ENCODE measurements at regions not wholly inside any gene's neighbourhood (a gene's known extent, or its start where the extent isn't known, plus 50 kb on each side); places are given as distances from the start of the nearest gene placed in this dataset.
"Not testable (repeated sequence)": the region's sequence is repeated elsewhere in the genome, so short reads cannot be mapped to it uniquely, and the experiment has no call there.

DNA sequence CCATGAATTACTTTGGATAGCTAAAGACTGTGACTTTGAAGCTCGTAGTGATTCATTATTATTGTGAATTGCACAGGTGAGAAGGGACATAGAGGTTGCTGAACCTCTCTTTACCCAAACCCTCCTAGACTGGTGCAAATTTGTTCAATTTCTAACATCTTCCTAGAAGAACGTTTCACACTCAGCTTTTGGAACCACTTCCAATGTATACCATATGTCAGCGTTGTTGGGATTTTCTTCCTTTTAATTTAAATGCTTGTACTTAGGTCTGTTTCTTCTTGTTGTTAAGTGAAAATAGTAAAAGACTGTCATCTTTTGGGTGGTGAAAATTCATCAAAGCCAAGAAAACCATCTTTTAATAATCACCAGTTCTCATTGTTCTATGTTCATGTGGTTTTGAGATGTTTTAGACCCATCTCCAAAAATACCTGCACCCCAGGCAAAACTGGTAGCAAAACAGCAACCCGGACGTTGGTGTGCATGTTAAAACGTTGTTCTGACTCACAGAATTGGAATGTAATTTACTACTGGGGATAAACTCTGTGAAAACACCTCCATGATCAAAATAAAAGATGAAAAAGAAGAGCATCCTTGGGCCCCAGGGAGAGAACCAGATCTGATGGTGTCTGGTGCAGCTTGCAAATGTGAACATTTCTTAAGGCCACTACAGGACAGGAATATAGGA is 238.3 kb downstream of the NPR3 start:
- no peaks in the 10 kb centered on the region for H3K36me3 ChIP-seq
- WGBS: 55% methylated on average over 6 of the region's 6 CpGs
- no peaks in the 10 kb centered on the region for H3K4me1 ChIP-seq (replicated peaks)
- no peak overlapping the region for H3K4me3 ChIP-seq
- H3K27me3 ChIP-seq (replicated peaks; ENCODE audit: insufficient read depth): no peaks in the 10 kb centered on the region
- intact Hi-C loops (cut with DNase I): no loop called here
- DNase-seq (ENCODE audit: low spot score): no peak
- H3K27ac ChIP-seq: no peak overlapping the region
- TF ChIP-seq POLR2AphosphoS5 (IDR thresholded peaks at IDR 0.05) (no peak), POLR2A (IDR thresholded peaks at IDR 0.05) (no peak)
- TF ChIP-seq, protein P1, sequence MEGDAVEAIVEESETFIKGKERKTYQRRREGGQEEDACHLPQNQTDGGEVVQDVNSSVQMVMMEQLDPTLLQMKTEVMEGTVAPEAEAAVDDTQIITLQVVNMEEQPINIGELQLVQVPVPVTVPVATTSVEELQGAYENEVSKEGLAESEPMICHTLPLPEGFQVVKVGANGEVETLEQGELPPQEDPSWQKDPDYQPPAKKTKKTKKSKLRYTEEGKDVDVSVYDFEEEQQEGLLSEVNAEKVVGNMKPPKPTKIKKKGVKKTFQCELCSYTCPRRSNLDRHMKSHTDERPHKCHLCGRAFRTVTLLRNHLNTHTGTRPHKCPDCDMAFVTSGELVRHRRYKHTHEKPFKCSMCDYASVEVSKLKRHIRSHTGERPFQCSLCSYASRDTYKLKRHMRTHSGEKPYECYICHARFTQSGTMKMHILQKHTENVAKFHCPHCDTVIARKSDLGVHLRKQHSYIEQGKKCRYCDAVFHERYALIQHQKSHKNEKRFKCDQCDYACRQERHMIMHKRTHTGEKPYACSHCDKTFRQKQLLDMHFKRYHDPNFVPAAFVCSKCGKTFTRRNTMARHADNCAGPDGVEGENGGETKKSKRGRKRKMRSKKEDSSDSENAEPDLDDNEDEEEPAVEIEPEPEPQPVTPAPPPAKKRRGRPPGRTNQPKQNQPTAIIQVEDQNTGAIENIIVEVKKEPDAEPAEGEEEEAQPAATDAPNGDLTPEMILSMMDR (IDR thresholded peaks at IDR 0.05): no peak
- no peaks in the 10 kb centered on the region for H3K9me3 ChIP-seq

DNA sequence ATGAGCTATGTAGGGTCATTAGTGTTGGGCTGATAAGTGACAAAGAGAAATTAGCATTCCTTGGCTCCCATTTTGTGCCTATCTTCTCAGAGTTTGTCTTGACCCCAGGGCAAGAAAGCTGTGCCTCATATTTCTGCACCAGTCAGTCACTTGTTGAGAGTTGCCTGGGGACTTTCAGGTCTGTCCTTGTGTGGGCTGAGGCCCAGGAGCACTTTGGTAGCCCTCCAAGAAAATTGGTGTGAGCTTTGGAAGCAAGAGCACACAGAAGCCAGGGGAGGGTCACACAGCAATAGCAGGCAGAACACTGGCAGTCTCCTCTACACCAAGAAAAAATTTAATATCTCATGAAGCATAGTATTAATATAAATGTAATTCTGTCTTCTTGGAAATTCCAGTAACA is 239.9 kb downstream of the NPR3 start:
- Histone ChIP-seq H3K4me1 (replicated peaks) (no peaks in the 10 kb centered on the region), H3K27me3 (replicated peaks; ENCODE audit: insufficient read depth) (no peaks in the 10 kb centered on the region), H3K9me3 (no peaks in the 10 kb centered on the region), H3K27ac (no peak overlapping the region), H3K36me3 (no peaks in the 10 kb centered on the region), H3K4me3 (no peak overlapping the region)
- intact Hi-C loops (cut with DNase I): no loop called here
- TF ChIP-seq, protein P1 (IDR thresholded peaks at IDR 0.05): no peak
- TF ChIP-seq POLR2AphosphoS5 (IDR thresholded peaks at IDR 0.05) (no peak), POLR2A (IDR thresholded peaks at IDR 0.05) (no peak)
- DNase-seq (ENCODE audit: low spot score): no peak

DNA sequence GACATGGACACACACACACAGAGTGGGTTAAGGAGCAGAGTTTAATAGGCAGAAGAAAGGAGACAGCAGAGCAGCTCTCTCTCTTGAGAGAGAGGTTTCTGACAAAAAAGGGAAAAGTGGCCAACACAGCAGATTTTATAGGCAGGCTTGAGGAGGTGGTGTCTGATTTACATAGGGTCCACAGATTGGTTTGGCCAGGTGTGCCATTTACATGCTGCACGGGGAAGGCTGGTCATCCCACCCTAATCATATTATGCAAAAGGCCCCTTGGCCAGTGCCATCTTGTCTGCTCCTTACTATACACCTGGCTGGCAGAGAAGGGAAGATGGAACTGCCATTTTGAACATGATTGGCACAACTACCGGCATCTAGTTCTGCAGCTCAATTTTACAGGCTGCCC is 240.8 kb downstream of the NPR3 start:
- TF ChIP-seq POLR2AphosphoS5 (IDR thresholded peaks at IDR 0.05): no peak
- TF ChIP-seq POLR2A (IDR thresholded peaks at IDR 0.05): no peak
- TF ChIP-seq, protein P1 (IDR thresholded peaks at IDR 0.05): no peak
- Histone ChIP-seq H3K27me3 (replicated peaks; ENCODE audit: insufficient read depth) (no peaks in the 10 kb centered on the region), H3K4me1 (replicated peaks) (no peaks in the 10 kb centered on the region), H3K27ac (no peak overlapping the region), H3K36me3 (no peaks in the 10 kb centered on the region), H3K9me3 (no peaks in the 10 kb centered on the region), H3K4me3 (no peak overlapping the region)
- no peak for DNase-seq (ENCODE audit: low spot score)
- 68% methylated on average over 2 of the region's 2 CpGs for WGBS
- intact Hi-C loops (cut with DNase I): no loop called here

DNA sequence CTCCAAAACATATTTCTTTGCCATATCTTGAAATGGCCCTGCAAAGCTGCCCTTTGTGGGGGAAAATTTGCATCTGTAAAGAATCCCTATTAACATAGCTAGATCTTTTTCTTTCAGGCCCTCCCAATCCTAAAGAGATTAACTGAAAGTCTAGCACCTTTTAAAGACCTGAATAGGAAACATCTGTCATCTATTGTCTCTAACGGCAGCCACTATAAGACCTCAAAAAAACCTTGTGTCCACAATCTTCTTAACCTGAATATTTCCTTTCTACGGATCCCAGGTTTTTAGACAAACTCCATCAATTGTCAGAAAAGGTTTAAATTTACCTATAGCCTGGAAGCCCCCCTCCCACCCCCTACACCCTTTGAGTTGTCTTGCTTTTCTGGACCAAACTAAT is 241.3 kb downstream of the NPR3 start:
- H3K9me3 ChIP-seq; intact Hi-C loops (cut with DNase I); H3K27me3 ChIP-seq (replicated peaks; ENCODE audit: insufficient read depth); H3K27ac ChIP-seq; H3K4me1 ChIP-seq (replicated peaks); DNase-seq (ENCODE audit: low spot score); H3K36me3 ChIP-seq; H3K4me3 ChIP-seq: not testable (repeated sequence)
- WGBS: 71% methylated on average over 2 of the region's 2 CpGs

DNA sequence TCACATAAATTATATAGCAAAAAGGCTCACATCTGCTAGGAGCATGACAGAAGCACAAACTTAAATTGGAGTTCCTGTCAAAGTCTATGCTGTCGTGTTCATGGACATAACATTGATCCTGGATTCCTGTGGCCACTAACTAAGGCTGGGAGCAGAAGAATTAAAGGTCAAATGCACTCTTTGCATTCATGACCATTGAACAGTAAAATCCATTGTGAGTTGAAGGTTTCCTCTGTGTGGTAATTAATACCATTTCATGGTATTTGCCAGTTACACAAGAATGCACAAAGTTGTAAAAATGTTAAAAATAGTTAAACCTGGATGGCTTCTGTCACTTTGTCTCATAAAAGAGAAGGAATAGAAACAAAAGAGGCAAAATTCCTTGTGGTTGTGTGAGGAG is 242.6 kb downstream of the NPR3 start:
- Histone ChIP-seq H3K4me3 (no peak overlapping the region), H3K27me3 (replicated peaks; ENCODE audit: insufficient read depth) (no peaks in the 10 kb centered on the region), H3K27ac (no peak overlapping the region), H3K4me1 (replicated peaks) (no peaks in the 10 kb centered on the region), H3K9me3 (no peaks in the 10 kb centered on the region), H3K36me3 (no peaks in the 10 kb centered on the region)
- no peak for DNase-seq (ENCODE audit: low spot score)
- 48% methylated on average over 1 of the region's 1 CpG for WGBS
- no peak for TF ChIP-seq POLR2AphosphoS5 (IDR thresholded peaks at IDR 0.05)
- TF ChIP-seq, protein P1 (IDR thresholded peaks at IDR 0.05): no peak
- TF ChIP-seq POLR2A (IDR thresholded peaks at IDR 0.05): no peak
- intact Hi-C loops (cut with DNase I): no loop called here
